ENCODE measurements at regions not wholly inside any gene's neighbourhood (a gene's known extent, or its start where the extent isn't known, plus 50 kb on each side); places are given as distances from the start of the nearest gene placed in this dataset.

GRCh38 chrX:78199851-78200250 is 60.4 kb upstream of the TAF9B start:
- TF ChIP-seq CTCF (IDR thresholded peaks at IDR 0.05) (peak in 2 of 6 experiments; percentile 13 to 33), POLR2A (IDR thresholded peaks at IDR 0.05) (no peak)

All from esophagus squamous epithelium (tissue), 4 donors.